Ectodermal cell (in vitro differentiated cells): ENCODE measurements at regions not wholly inside any gene's neighbourhood (a gene's known extent, or its start where the extent isn't known, plus 50 kb on each side); places are given as distances from the start of the nearest gene placed in this dataset.

Experiments used
- H3K27ac ChIP-seq: 2 replicates; pipeline ENCODE4 v1.7.0; 2013; ENCODE audit warnings: mild to moderate bottlenecking, low read depth, low read length; ENCODE audit not compliant: insufficient read depth, poor library complexity, severe bottlenecking
- H3K27me3 ChIP-seq: 2 replicates; pipeline ENCODE4 v1.7.0; 2013; ENCODE audit warnings: mild to moderate bottlenecking, low read length; ENCODE audit not compliant: insufficient read depth, control insufficient read depth, poor library complexity, severe bottlenecking
- H3K36me3 ChIP-seq: one replicate; pipeline ENCODE4 v1.7.0; 2013; ENCODE audit warnings: low read length; ENCODE audit not compliant: control insufficient read depth, insufficient read depth
- H3K4me1 ChIP-seq: one replicate; pipeline ENCODE4 v1.7.0; 2013; ENCODE audit warnings: low read length; ENCODE audit not compliant: control insufficient read depth, insufficient read depth
- H3K4me3 ChIP-seq: 2 replicates; pipeline ENCODE4 v1.7.0; 2013; ENCODE audit warnings: low read depth, low read length, control low read depth; ENCODE audit not compliant: insufficient read depth
- H3K9me3 ChIP-seq: 2 replicates; pipeline ENCODE4 v1.7.0; 2013; ENCODE audit warnings: mild to moderate bottlenecking, low read length, moderate library complexity; ENCODE audit not compliant: control insufficient read depth
- WGBS, 2 experiments: methylation state at CpG; one replicate each; pipeline ENCODE4 v1.1.7; 2013; ENCODE audit warnings: missing lambda C conversion rate in 2 of 2; 5-methylcytosine and 5-hydroxymethylcytosine counted together

GRCh38 chr15:93223803-93224202, 134.8 kb upstream of the RGMA start:
- no peaks in the 10 kb centered on the region for H3K27me3 ChIP-seq
- H3K27ac ChIP-seq: no peak overlapping the region
- no peak overlapping the region for H3K4me3 ChIP-seq
- H3K36me3 ChIP-seq: no peaks in the 10 kb centered on the region
- H3K9me3 ChIP-seq: no peaks in the 10 kb centered on the region
- 89 to 97% methylated on average over 7 of the region's 7 CpGs for WGBS, 2 experiments
- no peaks in the 10 kb centered on the region for H3K4me1 ChIP-seq

GRCh38 chr15:93221759-93222158, 132.7 kb upstream of the RGMA start:
- H3K36me3 ChIP-seq: no peaks in the 10 kb centered on the region
- no peaks in the 10 kb centered on the region for H3K9me3 ChIP-seq
- no peaks in the 10 kb centered on the region for H3K27me3 ChIP-seq
- H3K4me1 ChIP-seq: peaks cover 6% of the 10 kb centered on the region
- no peak overlapping the region for H3K27ac ChIP-seq
- H3K4me3 ChIP-seq: no peak overlapping the region
- WGBS, 2 experiments: 71 to 79% methylated on average over 4 of the region's 4 CpGs

- H3K27ac ChIP-seq: no peak overlapping the region
- no peaks in the 10 kb centered on the region for H3K27me3 ChIP-seq
- H3K9me3 ChIP-seq: no peaks in the 10 kb centered on the region
- H3K4me1 ChIP-seq: peaks cover 6% of the 10 kb centered on the region
- H3K36me3 ChIP-seq: no peaks in the 10 kb centered on the region
- 89 to 98% methylated on average over 2 of the region's 2 CpGs for WGBS, 2 experiments
- H3K4me3 ChIP-seq: no peak overlapping the region
Observed at GRCh38 chr15:93219859-93220420, 130.9 kb upstream of the RGMA start.

DNA sequence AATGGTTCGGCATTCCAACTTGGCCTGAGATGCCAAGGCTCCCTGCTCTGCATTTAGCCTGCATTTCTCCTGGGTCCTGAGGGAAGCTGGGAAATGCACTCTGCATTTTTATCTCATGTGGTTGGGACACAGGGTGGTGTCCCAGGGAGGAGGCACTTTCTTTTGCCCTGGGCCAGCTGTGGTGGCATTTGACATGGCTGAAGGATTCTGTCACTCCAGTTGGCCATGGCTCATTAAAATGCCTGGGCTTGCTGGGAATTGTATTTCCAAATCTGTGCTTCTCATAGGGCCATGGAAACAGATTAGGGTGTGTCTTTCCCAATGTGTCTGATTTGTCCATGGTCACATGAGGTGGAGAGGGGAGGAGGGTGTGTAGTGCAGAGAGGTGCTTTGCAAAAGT, 128.3 kb upstream of the RGMA start:
- Histone ChIP-seq H3K27me3 (no peaks in the 10 kb centered on the region), H3K4me1 (peaks cover 6% of the 10 kb centered on the region), H3K9me3 (no peaks in the 10 kb centered on the region), H3K36me3 (no peaks in the 10 kb centered on the region), H3K4me3 (no peak overlapping the region), H3K27ac (no peak overlapping the region)
- WGBS, 2 experiments: 96 to 97% methylated on average over 1 of the region's 1 CpG

DNA sequence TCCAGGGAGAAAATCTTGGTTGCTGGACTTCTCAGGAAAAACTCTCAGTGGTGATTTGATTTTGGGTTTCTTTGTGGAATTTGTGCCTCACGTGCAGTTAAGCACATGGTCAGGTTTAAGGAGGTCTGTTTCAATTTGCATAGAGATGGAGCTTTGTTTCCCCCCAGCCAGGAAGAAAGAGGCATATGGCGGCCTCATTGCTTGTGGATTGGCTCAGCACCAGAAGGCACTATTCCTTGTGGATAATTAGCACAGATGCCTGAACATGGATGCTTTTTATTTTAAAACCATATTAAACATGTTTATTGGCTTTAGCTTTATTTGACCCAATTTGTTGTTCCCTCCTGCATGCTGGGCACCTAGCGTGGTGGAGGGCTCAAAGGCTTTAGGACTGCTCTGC, 125.1 kb upstream of the RGMA start:
- Histone ChIP-seq H3K27ac (no peak overlapping the region), H3K27me3 (no peaks in the 10 kb centered on the region), H3K4me1 (peaks cover 6% of the 10 kb centered on the region), H3K4me3 (no peak overlapping the region), H3K9me3 (no peaks in the 10 kb centered on the region), H3K36me3 (no peaks in the 10 kb centered on the region)
- WGBS, 2 experiments: 92 to 94% methylated on average over 3 of the region's 3 CpGs

- 94 to 96% methylated on average over 5 of the region's 5 CpGs for WGBS, 2 experiments
- no peak overlapping the region for H3K4me3 ChIP-seq
- H3K4me1 ChIP-seq: peaks cover 6% of the 10 kb centered on the region
- no peaks in the 10 kb centered on the region for H3K36me3 ChIP-seq
- H3K27ac ChIP-seq: no peak overlapping the region
- no peaks in the 10 kb centered on the region for H3K9me3 ChIP-seq
- no peaks in the 10 kb centered on the region for H3K27me3 ChIP-seq
Observed at GRCh38 chr15:93213281-93213680, 124.3 kb upstream of the RGMA start.

GRCh38 chr15:93212578-93212977, 123.6 kb upstream of the RGMA start:
- Histone ChIP-seq H3K27ac (no peak overlapping the region), H3K27me3 (no peaks in the 10 kb centered on the region), H3K4me1 (peaks cover 6% of the 10 kb centered on the region), H3K36me3 (no peaks in the 10 kb centered on the region), H3K4me3 (no peak overlapping the region), H3K9me3 (no peaks in the 10 kb centered on the region)
- 96 to 97% methylated on average over 5 of the region's 5 CpGs for WGBS, 2 experiments

DNA sequence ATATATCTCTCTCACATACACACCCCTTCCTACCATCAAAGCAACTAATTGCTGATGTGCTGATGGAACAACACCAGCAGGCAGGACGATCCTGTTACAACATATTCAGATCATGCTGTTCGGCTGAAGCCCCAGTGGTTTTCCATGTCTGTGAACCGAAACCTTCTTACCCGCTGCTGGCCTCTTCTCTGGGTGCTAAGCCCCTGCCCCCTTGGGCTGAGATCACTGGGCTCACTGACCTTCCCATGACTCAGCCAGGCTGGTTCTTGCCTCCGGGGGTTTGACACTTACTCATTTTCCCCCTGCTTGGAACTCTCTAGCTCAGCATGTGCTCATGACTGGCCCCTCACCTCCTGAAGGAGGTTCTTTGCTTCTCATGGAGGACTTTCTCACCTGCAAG, 122.0 kb upstream of the RGMA start:
- WGBS, 2 experiments: 83 to 89% methylated on average over 5 of the region's 5 CpGs
- Histone ChIP-seq H3K4me1 (peaks cover 4% of the 10 kb centered on the region), H3K4me3 (no peak overlapping the region), H3K27me3 (no peaks in the 10 kb centered on the region), H3K9me3 (no peaks in the 10 kb centered on the region), H3K27ac (no peak overlapping the region), H3K36me3 (no peaks in the 10 kb centered on the region)

GRCh38 chr15:93209690-93210445, 120.9 kb upstream of the RGMA start:
- Histone ChIP-seq H3K4me1 (peaks cover 6% of the 10 kb centered on the region), H3K36me3 (no peaks in the 10 kb centered on the region), H3K4me3 (no peak overlapping the region), H3K27me3 (no peaks in the 10 kb centered on the region), H3K27ac (no peak overlapping the region), H3K9me3 (no peaks in the 10 kb centered on the region)
- 85 to 87% methylated on average over 11 of the region's 11 CpGs for WGBS, 2 experiments

DNA sequence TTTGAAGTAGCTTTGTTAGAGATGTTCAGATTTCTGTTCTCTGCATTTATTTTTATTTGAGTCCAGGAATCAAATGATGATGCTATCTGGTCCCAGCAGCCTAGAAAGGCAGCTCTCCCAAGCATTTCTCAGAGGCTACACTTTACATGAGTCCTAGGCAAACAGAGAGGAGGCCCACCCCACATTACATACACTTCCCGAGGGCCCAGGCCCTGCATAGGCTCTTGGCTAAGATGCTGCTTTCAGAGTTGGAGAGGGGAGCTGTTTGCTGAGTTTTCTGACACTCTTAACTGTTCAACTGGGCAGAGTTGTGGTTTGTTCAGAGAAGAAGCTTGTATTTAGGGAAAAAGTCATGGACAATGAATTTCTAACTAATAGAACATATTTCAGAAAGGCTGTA, 117.9 kb upstream of the RGMA start:
- H3K4me3 ChIP-seq: no peak overlapping the region
- H3K4me1 ChIP-seq: peaks cover 6% of the 10 kb centered on the region
- no peak overlapping the region for H3K27ac ChIP-seq
- no peaks in the 10 kb centered on the region for H3K27me3 ChIP-seq
- WGBS, 2 experiments: 70 to 80% methylated on average over 1 of the region's 1 CpG
- H3K36me3 ChIP-seq: no peaks in the 10 kb centered on the region
- H3K9me3 ChIP-seq: no peaks in the 10 kb centered on the region
